ENCODE measurements at regions not wholly inside any gene's neighbourhood (a gene's known extent, or its start where the extent isn't known, plus 50 kb on each side); places are given as distances from the start of the nearest gene placed in this dataset.

GRCh38 chr11:26777372-26777808 lies 55.5 kb upstream of the SLC5A12 start:
- DNase-seq, result no peak

DNA sequence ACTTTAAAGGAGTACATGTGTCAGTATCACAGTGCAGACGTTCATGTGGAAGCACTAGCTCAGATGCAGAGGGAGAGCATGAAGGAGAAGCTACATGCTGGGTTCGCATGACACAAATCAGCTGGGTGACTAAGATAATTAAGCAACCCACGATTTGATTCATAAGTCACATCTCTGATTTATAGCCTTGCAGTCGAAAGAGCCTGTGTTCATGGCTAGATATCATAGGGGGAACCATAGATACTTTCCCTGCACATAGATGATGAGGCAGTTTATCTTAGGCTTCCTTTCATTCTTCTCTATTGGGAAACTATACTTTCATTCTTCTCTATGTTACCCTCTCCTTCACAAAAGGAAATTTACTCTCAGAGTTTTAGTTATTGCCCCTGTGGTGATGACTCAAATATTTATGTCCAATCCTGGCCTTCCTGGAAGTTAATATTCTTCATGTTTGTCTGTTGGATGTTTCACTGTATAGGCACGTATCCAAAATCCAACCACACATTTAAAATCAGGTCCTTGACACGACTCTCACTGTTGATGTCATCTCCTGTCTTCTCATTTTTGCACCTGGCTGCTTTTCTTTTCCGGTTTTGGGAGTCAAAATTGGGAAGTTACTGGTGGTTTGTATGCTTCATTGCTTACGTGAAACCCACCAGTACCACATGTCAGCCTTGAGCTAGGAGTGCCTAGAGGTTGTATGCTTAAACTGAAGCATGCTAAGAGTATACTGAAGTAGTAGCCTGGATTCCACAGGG lies 56.3 kb upstream of the SLC5A12 start:
- DNase-seq, result no peak

DNA sequence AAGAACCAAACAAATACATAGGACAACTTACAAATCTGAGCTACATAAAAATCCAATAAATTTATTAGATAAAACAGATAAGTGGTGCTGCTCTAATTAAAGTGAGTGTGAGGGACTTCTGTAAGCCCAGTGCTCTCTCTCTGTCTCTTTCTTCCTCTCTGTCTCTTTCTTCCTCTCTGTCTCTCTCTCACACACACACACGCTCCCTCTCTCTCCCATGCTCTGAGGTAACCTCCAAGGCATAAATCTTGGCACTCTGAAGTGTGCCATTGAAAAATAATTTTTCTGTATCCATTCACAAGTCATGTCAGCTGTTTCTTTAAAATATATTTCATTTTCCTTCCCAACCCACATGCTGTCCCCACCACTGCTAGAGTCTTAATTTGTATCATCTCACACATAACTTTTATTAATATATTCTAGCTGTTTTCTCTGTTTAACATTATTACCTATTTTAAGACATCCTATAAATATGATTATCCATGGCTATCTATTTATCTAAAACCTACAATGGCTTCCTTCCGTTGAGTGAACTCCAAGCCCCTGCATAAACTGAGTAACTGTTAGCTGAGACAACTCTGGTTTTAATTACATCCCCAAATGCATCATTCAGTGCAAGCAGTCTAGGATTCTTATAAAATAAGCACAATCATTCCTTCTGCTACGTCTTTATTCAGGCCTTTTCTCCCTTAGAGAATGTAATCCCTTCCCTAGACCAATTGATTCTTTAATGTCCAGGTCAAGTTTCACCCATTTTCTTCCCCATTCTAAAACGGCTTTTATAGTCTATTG lies 57.4 kb upstream of the SLC5A12 start:
- DNase-seq, result no peak

- no peak for DNase-seq
Measured at GRCh38 chr11:26780376-26781085, 58.7 kb upstream of the SLC5A12 start.

GRCh38 chr11:26782220-26782965 lies 60.5 kb upstream of the SLC5A12 start:
- DNase-seq, result no peak

DNA sequence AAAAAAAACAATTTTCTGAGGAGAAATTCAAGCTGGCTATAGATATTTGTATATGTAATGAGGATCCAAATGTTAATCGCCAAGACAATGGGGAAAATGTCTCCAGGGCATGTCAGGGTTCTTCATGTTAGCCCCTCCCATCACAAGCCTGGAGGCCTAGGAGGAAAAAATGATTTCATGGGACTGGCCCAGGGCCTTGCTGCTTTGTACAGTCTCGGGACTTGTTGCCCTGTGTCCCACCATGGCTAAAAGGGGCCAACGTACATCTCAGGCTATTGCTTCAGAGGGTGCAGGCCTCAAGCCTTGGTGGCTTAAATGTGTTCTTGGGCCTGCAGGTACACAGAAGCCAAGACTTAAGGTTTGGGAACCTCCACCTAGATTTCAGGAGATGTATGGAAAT lies 62.1 kb upstream of the SLC5A12 start:
- no peak for DNase-seq

DNA sequence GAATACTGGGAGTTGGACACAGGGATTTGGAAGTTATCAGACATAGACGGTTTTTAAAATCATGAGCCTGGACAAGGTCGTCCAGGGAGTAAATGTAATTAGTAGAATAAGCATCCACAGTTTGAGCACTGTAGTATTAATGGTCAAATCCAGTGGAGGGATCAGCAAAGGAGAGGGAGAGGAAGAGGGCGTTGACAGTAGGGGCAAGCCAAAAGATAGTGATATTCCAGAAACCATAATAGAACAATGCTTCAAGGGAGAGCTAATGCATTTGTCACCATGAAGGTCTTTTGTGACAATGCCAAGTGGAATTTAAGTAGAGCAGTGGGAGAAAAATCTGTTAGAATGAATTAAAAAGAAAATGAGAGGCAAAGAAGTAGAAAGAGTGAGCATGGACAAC lies 68.9 kb upstream of the SLC5A12 start:
- no peak for DNase-seq

GRCh38 chr11:26792941-26793340 lies 71.1 kb upstream of the SLC5A12 start:
- DNase-seq, result no peak

- no peak for DNase-seq
Measured at GRCh38 chr11:26793487-26793886, 71.6 kb upstream of the SLC5A12 start.

- DNase-seq, result no peak
Measured at GRCh38 chr11:26801601-26802000, 79.7 kb upstream of the SLC5A12 start.

GRCh38 chr11:26805001-26805400 lies 83.1 kb upstream of the SLC5A12 start:
- DNase-seq, result no peak

- no peak for DNase-seq
Measured at GRCh38 chr11:26806219-26806618, 84.4 kb upstream of the SLC5A12 start.

- no peak for DNase-seq
Measured at GRCh38 chr11:26820739-26821138, 98.9 kb upstream of the SLC5A12 start.

- no peak for DNase-seq
Measured at GRCh38 chr11:26823963-26824362, 102.1 kb upstream of the SLC5A12 start.

DNA sequence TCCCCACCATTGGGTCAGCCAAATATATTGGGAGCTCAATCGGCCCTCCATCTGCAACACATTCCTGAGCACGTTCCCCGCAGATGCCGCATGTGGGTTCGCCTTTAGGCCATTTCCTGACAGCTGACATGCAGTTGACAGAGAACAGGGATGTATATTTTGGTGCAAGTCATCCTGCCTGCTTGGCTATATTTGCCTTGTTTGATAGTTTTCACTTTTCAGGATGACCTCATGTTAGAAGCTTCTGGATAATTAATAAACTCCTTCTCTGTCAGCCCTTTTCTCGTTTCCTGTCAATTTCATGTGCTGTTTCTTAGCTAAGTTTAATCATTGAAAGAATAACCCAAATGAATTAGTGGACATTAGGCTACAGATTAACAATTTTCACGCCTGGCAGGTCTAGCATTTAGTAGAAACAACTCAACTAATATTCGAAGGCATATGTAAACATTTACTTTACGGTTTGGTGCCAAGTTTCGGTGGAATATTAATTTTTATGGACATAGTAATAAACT lies 105.8 kb upstream of the SLC5A12 start:
- DNase-seq, result no peak

GRCh38 chr11:26828288-26828687 lies 106.4 kb upstream of the SLC5A12 start:
- DNase-seq, result no peak

DNA sequence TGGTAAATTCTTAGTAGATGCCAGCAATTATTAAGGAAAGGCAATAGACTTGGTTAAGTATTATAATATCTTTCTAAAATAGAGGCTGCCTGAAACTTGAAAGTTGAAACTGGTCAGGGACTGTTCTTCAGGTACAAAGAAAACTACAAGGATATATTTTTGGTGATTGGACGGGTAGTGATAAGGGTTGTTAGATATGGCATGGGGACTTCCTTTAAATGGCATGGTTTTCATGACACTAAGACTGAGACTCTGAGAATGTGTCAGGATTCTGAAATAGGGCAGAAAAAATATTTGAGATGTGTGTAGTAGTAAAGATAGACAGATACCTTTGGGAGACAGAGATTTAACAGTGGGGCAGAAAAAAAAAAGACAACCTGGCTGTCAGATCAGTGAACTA lies 108.4 kb upstream of the SLC5A12 start:
- DNase-seq, result no peak

GRCh38 chr11:26830757-26831156 lies 108.9 kb upstream of the SLC5A12 start:
- no peak for DNase-seq

GRCh38 chr11:26834601-26835000 lies 112.7 kb upstream of the SLC5A12 start:
- DNase-seq, result no peak

GRCh38 chr11:26835611-26836010 lies 113.8 kb upstream of the SLC5A12 start:
- no peak for DNase-seq

- DNase-seq, result no peak
Measured at GRCh38 chr11:26837154-26837553, 115.3 kb upstream of the SLC5A12 start.

DNA sequence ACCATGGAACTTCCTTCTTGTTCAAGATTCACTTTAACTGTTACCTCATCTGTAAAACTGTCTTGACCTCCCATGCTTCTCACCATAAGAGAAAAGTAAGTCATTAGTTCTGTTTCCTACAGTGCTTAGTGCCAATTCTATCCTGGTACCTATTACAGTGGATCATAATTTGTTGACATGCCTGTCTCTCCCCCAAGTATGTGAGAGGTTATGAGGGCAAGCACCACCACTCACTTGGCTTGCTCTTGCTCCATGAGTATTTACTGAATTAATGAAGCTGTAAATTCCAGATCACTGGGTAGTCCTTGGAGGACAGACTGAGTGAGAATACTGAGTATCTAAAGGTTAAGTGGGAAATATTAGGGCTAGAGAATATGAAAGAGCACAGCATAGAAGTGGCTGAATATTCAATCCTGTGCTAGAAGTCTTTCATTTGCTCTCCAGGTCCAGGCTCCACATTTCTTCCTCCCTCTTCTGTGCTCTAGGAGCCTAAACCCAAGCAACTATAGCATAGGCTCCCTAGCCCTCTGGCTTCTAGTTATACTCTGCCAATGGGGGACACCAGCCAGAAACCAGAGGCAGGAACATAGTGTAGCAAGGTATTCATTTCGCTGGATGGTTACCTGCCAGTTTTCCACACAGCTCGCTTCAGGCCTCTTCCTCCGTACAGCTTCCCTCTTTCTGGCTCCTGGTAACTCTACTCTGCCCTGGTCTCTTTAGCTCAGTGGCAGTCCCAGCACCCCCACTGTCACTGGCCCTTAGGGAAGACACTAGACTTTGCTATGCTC lies 118.2 kb upstream of the SLC5A12 start:
- no peak for DNase-seq
